ENCODE measurements at regions not wholly inside any gene's neighbourhood (a gene's known extent, or its start where the extent isn't known, plus 50 kb on each side); places are given as distances from the start of the nearest gene placed in this dataset.
"Not testable (repeated sequence)": the region's sequence is repeated elsewhere in the genome, so short reads cannot be mapped to it uniquely, and the experiment has no call there.

DNA sequence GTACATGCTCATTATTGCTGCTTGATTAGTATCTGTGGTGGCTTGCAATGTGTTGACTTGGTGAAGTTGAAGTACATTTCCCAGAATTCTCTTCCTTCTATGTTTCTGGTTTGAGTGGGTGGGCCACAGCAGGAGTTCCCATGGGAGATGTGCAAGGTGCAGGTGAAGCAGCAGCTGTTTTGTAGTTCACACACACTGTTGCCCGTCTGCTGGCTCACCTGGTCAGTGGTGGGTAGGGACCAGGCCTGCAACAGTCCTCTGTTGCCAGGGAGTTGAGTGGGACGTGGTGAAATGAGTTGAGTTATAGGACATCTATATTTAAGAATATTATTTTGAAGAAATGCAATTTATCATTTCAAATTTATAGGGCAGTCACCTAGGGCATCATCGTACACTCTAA, 417.4 kb downstream of the TMEM135 start:
- no peak for DNase-seq

DNA sequence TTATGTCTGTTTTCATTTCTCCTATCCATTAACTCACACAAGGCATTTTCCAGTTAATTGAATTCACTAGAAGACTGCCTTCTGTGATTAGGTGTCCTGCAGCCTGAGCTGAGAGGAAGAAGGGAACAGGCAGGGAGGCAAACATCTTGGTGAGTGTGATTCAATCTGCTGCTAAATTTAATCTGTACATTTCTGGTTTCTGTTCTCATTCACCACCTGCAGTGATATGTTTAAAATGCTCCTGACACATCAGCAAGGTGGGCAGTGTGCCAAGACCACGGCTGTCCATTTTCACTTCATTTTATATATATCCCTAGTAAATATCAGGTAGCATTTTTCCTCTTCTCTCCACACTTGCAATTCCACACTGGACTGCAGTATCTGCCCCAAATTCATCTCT, 416.5 kb downstream of the TMEM135 start:
- no peak for DNase-seq

DNA sequence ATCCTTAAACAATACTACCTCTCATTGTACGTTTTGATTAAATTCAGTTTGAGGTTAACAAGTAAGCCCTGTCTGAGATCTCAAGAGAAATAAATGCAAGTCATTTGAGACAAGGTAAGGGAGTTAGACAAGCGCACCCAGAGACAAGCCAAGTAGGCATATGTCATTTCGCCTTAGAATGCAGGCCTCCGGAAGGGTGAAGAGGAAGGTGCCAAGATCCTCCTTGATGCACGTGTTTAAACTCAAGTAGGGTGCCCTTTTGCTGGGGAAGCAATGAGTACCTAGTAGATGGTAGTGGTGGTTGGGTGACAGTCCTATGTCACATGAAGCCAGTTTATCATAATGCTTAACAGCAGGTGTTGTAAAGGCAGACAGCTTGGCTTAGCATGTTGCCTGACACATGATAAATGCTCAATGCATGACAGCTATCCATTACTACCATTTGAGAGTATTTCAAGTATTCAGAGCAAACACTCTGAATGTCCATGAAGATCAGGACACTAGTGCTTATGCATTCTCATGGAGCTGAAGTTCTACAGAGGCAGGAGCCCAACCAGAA, 415.9 kb downstream of the TMEM135 start:
- no peak for DNase-seq

DNA sequence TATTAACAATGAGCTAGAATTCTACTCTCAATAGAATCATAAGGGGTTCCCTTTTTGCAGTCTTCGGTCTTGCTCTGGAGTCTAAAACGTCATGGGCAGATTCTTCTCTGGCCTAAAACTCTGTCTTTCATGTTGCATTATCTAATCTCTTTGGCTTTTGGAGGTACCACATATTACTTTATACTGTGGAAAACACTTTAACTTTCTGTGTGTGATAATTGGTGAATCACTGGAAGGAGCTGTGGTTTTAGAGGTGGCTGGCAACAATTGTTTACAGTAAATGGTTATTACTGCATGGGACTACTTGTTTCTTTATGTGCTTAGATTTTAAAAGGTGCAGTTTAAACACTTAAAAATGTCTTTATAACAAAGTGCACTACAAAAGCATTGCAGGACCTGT, 414.3 kb downstream of the TMEM135 start:
- DNase-seq: not testable (repeated sequence)

DNA sequence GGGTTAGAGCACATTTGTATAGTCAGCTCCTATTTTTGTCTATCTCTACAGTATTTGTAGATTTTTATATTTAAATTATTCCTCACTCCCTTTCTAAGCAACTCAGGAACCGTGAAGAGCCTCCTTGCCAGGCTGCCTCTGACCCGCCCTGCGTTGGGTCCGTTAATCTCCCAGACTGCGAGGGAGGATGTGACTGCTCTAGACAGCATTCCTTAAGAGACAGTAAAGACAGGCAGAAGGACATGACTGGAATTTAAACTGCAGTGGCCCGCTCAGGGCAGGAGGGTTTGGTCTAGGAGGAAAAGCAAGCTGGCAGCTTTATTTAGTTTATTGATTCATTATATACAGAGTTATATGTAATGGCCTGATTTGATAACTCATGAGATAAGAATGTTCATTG, 413.7 kb downstream of the TMEM135 start:
- DNase-seq: no peak

DNA sequence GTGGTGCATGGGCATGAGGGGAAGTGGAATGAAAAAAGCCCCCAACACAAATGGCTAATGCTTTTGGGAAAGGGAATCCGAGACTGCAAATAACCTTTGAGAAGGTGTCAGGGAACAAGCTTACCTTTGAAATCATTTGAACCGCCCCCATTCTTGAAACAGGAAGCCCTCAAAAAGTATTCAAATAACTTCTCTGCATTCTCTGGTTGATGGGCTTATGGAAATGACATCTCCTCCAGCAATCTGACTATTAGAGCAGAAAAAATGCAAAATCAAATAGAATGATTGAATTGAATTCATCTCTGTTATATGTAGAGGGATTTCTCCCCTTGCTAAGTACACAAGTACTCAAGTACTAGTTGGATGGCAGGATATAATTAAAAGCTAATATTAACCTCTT, 409.9 kb downstream of the TMEM135 start:
- DNase-seq: no peak

DNA sequence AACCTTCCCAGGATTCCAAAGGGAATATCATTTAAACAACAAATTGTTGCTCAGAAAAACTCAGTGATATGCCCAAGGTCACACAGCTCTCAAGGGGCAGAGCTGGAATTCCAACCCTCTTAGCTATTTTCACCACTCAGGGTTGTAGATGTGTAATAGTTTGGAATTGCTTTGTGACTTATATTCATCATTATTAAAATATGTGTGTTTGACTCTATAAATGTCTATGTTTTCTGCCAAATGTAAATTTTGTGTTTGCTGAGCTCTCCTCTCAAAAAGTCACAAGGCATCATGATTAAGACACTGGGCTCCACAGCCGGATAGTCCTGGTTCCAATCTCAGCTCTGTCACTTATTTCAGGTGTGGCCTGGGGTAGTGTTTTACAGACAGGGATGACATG, 407.3 kb downstream of the TMEM135 start:
- DNase-seq: no peak

DNA sequence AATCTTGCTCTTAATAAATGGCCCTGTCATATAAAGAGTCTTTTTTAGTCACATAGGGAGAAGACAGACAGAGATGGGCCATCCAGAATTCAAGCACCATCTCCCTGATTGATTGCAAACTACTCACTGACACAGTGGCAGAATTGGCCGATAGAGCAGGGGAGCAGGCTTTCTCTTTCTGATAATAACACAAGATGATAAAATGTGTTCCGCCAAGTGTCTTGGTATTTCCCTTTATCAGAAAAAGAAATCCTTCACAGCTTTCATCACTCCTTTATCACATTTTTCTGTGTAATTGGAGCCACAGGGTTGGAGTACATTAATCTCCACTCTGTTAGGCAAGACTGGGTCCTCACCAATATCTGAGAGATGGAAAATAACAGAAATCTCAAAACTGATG, 406.0 kb downstream of the TMEM135 start:
- no peak for DNase-seq

DNA sequence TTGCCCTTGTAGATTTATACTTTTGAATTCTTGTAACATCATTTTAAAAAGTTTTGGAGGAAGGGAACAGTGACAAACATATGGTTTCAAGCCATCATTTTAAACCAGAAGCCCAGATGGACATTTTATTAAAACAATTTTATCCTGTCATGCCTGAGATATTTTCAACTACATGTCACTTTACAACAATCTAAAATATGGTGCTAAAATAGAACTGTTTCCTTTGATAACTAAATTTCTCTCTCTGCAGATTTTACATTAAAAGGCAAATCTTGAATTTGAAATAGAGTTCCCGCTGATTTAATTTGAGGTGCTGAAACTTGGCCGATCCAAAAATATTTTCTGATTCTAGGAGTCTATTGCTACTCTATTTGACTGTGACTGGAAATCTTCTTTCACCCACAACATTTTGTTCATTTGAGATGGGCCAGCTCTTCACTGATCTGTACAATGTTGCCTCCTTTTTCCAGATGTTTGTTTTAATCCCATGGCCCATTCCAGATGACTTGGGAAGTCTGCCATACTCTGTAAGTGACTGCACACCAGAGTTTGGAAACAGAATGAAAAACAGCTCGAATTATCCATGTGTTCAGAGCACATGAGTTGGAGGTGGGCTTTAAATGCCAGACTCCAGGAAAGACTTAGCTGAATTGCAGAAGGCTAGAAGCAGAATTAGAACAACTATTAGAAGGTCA, 402.5 kb downstream of the TMEM135 start:
- no peak for DNase-seq

DNA sequence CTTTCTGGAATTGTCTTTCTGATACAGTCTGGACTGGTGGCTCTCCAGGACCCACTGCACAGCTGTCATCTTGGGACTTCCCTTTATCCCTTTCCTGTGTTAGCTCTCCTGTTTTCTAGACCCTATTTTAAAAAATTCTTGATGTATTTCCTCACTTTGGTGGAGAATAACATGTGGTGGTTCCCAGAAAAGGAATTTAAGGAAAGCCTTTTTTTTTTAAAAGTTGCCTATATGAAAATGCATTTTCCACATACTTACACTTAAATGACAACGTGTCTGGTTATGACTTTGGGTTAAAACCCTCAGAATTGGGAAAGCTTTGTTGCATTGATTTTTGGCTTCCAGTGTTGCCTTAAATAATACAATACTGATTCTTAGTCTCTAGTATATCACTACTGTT, 400.7 kb downstream of the TMEM135 start:
- DNase-seq: no peak

DNA sequence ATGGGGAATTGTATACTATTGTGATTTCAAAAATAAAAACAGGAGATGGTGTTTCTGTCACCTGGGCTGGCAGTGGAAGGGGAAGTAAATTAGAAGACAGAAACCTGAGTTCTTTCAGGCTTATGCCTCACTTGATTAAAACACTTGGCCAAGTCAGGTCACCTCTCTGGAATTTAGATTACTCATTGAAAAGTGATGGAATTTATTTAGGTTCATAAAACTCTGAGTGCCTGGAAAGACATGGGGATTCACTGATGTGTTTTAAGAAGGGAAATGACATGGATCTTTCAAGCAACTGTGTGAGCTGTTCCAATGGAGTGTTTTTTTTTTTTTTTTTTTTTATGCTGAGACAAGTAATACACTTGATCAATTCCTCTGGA, 400.1 kb downstream of the TMEM135 start:
- no peak for DNase-seq

DNA sequence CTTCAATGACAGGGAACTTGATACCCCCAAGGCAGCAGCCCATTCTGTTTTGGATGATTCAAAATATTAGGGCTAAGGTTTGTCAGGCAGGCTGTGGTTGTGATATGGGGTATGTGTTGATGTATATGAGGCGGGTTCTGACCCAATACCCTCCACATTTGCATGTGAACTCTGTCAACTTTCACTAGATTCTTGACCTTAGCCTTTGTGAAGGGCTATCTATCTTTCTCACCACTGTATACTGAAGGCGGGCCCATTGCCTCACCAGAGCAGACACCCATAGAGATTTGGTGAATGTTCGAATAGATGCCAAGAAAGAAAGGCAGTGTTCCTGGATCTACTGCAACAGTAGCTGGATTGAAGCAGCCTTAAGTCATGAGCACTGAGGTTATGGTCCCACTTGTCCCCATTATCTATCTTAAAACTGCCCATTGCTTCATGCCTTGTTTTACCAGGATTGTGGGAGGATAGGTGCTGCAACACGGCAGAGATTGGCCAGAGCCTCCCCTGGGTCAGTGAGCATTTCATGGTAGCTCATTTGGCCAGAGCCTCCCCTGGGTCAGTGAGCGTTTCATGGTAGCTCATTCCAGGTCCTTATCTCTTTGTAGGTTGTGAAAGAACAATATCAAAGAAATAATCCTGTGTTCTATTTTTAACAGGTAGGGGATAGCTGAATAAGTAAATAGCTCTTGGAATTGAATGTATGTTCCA, 399.6 kb downstream of the TMEM135 start:
- DNase-seq: no peak

DNA sequence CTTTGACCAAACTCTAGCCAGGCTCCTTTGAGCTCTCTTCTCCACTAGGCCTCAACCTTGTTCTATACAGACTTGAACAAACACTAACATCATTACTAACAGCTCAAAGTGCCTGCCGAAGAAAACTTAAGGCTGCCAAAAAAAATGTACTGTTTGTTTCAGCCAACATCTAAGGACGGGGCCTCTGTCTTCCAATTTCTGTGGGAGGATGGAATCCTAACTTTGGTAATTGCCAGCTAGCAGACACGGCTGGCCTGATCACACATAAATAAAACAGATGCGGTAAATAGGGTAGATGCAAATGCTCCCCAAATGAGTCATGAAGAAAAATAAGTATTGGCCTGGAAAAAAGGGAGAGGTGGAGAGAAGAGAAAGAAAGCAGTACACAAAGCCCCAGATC, 394.3 kb downstream of the TMEM135 start:
- no peak for DNase-seq

DNA sequence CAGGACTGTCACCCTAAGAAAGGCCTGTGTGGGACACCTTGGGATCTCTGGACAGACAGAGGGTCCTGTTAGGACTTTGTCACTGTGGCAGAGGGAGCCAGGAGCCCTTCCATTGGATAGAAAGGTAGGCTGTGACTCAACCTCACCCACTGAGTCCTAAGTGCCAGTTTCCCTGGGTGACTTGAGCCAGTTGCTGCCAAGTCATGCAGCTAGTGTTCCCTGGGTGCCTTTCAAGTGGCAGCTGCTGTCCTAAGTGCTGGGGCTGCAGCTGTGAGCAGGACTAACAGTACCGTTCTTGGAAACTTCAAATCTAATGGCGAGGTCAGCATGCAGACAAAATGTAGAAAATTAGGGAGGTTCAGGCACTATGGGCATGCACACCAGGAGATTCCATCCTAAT, 393.7 kb downstream of the TMEM135 start:
- no peak for DNase-seq

DNA sequence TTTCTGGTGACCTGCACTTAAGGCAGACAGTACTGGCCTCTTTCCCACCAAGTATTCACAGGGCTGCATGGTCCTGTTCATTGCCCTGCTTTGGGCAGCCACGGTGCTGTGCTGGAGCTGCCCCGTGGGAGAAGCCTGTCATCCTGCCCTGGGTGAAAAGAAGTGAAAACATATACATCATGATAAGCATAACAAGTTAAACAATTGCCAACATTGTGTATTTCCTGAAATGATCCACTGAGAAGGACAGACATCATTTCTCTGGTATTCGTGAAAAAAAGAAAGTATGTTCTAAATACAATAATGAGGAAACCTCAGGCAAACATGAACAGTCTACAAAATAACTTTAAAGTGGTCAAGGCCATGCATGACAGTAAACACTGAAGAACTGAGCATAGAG, 393.1 kb downstream of the TMEM135 start:
- DNase-seq: no peak

DNA sequence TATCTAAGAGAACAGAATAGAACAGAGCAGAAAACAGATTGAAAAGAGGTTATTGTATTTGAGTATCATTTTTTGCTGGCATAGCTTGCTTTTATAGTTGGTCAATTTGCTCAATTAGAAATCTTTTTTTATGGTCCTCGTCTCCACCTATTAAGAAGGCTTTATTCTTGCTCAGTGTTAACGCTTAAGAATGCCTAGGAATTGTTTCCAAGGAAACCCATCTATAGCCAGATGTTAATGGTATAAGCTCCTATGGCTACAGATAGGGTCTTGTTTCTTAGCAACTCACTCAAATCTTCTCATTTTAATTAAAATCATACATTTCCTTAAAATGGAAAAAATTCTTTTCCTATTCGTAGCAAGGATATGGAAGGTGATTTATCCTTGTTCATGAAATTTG, 392.3 kb downstream of the TMEM135 start:
- DNase-seq: no peak

DNA sequence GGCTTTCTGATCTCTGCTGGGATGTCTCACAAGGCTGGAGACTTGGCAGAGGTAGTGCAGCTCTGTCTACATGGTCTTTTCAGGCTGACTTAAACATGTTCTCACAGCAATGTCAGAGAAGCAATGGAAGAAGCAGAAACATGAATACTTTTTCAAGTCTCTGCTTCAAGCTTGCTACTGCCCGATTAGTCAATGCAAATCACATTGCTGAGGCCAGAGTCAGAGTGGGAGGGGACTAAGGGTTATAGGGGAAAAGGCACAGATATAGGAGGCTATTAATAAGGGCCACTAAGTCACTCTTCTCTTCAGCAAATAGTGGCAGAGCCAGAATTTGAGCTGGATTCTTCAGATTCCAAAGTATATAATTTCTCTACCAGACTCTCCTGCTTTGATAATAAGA, 390.5 kb downstream of the TMEM135 start:
- DNase-seq: no peak

DNA sequence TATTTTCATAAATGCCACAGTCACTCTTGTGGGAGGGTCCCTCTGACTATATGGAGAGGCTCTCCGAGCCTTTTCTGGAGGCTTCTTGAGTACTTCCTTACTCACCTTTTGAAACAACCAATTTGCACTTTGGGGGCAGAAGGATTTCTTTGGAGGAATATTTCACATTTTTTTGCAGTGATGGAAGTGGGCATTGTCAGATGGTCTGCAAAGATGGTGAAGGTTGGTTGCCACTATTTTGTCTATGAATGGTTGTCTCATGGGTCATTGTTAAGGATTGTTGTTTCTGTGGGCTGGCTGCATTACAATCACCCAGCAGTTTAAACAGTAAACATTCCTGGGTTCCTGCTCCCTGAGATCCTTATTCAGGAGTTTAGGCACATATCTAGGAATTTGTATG, 388.2 kb downstream of the TMEM135 start:
- DNase-seq: no peak

DNA sequence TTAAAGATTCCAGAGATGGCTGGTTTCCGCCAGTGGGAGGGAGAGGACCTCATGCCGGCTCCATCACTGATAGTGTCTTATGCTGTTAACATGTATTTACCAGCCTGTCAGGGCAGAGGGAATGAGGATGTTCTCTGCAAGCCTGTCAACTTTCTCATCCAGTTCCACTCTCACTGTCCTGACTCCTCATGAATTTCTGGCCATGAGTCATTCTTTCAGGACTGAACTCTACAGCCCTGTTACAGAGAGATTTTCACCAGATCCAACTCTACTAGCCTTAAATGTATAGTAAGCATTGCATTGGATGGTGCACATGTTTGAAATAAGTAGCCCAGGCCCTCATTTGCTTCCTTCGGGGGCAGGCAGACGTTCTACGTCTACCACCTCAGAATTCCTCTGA, 387.7 kb downstream of the TMEM135 start:
- no peak for DNase-seq

DNA sequence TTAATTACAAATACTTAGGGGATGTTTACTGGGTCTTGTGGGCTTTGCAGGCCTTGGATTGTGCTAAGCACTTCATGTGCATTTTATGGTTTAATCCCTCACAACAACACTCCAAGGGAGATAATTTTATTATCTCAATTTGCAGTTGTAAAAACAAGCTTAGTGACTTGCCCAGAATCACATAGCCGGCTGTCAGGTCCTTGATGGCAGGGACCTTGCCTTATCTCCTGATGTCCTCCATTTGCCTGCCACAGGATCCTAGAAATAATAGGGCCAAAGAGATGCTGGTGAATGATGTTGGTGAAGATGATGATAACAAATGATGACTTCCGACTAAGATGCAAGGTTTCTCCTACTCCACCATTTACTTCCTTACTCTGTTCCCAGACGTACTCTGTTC, 385.4 kb downstream of the TMEM135 start:
- DNase-seq: no peak

DNA sequence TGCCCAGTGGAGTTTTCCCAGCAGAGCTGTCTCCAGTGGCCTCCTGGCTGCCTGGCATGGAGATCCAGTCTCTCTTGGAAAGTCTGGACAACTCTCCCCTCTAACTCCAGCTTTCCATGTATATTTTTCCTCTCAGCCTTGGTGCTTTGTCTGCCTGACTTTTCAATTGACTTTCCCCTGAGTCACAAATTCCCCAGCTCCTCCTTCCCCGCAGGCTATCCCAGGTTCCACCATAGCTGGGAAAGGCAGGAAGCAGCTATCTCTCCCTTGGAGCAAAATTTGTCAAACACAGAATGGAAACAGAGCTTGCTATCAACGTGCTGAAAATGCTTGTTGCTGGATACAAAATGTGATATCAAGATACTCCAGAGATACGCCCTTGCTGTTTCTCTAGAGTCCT, 384.8 kb downstream of the TMEM135 start:
- DNase-seq: no peak

DNA sequence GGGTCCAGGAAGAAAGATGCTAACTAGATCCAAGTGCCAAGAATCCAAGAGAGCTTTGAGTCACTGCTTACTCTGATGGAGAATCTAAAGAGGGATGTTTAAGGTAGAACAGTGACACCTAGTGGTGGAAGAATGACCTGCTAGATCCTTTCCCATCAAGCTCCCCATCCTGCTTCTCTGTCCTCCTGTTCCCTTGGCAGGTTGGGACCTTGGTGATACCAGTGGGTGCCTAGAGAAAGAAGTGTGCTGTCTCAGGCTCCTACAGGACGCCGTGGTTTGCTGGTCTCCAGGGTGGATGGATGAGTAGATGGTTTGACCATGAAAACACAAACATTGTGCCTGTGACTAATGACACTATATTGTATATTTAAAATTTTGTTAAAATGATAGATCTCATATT, 383.7 kb downstream of the TMEM135 start:
- DNase-seq: peak; percentile 56

DNA sequence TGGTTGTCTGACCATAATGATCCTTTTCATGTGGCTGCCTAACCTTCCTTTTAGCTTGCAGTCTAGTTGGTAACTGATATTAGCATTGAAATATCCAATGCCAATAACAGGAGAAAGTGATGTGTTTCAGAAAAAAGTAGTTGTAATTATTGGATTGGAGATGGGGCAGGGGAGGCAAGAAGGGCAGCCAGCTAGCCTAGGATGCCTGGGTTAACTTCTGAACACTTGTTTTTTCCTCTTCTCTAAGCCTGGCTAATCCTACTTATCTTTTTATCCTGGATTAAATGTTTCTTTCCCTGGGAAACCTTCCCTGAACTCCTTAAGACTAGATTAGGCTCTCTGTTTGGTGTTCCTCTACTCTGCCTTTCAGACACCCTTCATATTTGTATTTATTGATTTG, 380.2 kb downstream of the TMEM135 start:
- no peak for DNase-seq

DNA sequence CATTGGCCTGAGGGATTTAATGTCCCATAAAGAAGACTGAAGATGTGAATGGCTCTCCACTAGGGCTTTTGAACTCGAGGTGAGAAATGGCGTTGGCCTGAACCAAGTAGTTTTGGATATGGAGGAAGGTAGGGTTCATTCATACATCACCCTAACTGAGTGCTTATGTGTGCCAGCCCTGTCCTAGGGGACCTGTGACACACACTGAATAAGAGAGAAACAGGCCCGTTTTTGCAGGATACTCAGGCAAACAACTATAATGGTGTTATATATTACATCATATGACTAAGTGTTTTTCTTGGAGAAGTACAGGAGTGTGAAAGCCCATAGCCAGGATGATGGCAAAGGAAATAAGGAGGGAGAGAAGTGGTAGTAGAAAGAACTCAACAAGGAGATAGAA, 368.1 kb downstream of the TMEM135 start:
- no peak for DNase-seq

DNA sequence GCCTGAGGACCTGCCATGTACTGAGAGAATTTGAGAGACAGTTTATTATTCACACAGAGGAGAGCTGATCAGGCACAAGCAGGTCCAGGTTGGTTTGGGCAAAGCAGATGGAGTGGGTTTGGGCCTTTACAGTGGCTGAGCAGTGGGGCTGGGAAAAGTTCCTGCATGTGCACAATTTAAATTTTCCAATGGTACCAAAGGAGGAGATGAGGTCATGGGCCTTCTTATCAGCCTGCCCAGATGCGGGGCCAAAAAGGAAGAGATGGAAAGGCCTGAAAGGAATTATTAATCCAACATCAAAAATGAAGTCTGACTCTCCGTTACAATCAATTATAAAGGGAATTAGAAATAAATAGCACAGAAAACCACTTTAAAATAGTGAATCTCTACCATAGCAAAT, 367.6 kb downstream of the TMEM135 start:
- DNase-seq: no peak
